Gastroesophageal sphincter (tissue), 3 donors: ENCODE measurements at regions not wholly inside any gene's neighbourhood (a gene's known extent, or its start where the extent isn't known, plus 50 kb on each side); places are given as distances from the start of the nearest gene placed in this dataset.

ENCODE experiments used
- CTCF ChIP-seq, 4 experiments: fragments of 200-600 bp in 2 of 4; fragments of 450-650 bp in 2 of 4; sonication (generic) in 1 of 4; IDR thresholded peaks; one replicate each; pipeline ENCODE4 v1.5.1; 2017 to 2019; ENCODE audit warnings: antibody characterized with exemption in 4 of 4, mild to moderate bottlenecking in 2 of 4, moderate library complexity in 2 of 4
- POLR2A ChIP-seq, 2 donors: fragments of 450-650 bp; IDR thresholded peaks; one replicate each; pipeline ENCODE4 v1.6.1; 2017; ENCODE audit warnings: antibody characterized with exemption in 2 of 2, mild to moderate bottlenecking in 2 of 2, moderate library complexity in 1 of 2

- TF ChIP-seq POLR2A (IDR thresholded peaks at IDR 0.05) (no peak), CTCF (IDR thresholded peaks at IDR 0.05) (no peak)
Observed at GRCh38 chr20:22815603-22816315, 219.4 kb upstream of the SSTR4 start.
